ENCODE measurements at regions not wholly inside any gene's neighbourhood (a gene's known extent, or its start where the extent isn't known, plus 50 kb on each side); places are given as distances from the start of the nearest gene placed in this dataset.

DNA sequence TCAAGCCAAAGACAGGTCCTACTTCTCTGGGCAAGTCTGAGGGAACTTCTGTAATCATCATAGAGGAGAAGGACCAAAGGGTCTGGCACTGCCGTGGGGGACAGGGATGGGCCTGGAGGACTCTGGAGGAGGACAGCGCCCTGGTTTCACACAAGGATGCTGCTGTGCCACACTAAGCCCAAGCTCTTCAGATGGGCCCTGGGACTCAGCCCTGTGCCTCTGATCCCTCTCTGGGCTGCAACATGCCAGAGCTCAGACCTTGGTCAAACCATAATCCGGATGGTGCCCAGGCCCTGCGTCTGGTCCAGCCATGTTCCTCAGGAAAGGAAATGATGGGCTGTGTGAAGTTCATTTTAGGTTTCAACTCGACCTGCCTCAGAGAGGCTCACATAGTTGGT is 222.0 kb upstream of the COPS8 start:
- H3K4me1 Mint-ChIP-seq (ENCODE audit: low read depth), result peaks cover 39% of the 10 kb centered on the region
- H3K4me3 Mint-ChIP-seq, result no peak overlapping the region
- H3K36me3 Mint-ChIP-seq (ENCODE audit: low read depth), result peaks cover 26% of the 10 kb centered on the region

DNA sequence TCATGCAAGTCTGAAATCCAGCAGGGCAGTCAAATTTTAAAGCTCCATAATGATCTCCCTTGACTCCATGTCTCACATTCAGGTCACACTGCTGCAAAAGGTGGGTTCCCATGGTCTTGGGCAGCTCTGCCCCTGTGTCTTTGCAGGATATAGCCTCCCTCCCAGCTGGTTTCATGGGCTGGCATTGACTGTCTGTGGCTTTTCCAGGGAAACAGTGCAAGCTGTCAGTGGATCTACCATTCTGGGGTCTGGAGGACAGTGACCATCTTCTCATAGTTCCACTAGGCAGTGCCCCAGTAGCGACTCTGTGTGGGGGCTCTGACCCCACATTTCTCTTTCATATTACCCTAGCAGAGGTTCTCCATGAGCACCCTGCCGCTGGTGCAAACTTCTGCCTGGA is 220.6 kb upstream of the COPS8 start:
- H3K4me1 Mint-ChIP-seq (ENCODE audit: low read depth), result peaks cover 45% of the 10 kb centered on the region
- H3K27ac Mint-ChIP-seq, result no peak overlapping the region
- peaks cover 28% of the 10 kb centered on the region for H3K36me3 Mint-ChIP-seq (ENCODE audit: low read depth)
- peaks cover 13% of the 10 kb centered on the region; the same call in 1 of the 2 replicates for H3K9me3 Mint-ChIP-seq
- TF ChIP-seq, protein P1, sequence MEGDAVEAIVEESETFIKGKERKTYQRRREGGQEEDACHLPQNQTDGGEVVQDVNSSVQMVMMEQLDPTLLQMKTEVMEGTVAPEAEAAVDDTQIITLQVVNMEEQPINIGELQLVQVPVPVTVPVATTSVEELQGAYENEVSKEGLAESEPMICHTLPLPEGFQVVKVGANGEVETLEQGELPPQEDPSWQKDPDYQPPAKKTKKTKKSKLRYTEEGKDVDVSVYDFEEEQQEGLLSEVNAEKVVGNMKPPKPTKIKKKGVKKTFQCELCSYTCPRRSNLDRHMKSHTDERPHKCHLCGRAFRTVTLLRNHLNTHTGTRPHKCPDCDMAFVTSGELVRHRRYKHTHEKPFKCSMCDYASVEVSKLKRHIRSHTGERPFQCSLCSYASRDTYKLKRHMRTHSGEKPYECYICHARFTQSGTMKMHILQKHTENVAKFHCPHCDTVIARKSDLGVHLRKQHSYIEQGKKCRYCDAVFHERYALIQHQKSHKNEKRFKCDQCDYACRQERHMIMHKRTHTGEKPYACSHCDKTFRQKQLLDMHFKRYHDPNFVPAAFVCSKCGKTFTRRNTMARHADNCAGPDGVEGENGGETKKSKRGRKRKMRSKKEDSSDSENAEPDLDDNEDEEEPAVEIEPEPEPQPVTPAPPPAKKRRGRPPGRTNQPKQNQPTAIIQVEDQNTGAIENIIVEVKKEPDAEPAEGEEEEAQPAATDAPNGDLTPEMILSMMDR (IDR thresholded peaks at IDR 0.05), result no peak
- H3K4me3 Mint-ChIP-seq, result no peak overlapping the region
- no peaks in the 10 kb centered on the region for H3K27me3 Mint-ChIP-seq (ENCODE audit: insufficient read depth)
- DNase-seq, result no peak

More for the DNA sequence above, 222.0 kb upstream of the COPS8 start:
- no peaks in the 10 kb centered on the region for H3K27me3 Mint-ChIP-seq (ENCODE audit: insufficient read depth)
- DNase-seq, result no peak
- H3K9me3 Mint-ChIP-seq, result peaks cover 13% of the 10 kb centered on the region; the same call in 1 of the 2 replicates
- H3K27ac Mint-ChIP-seq, result peak overlapping the region; percentile 92
- TF ChIP-seq, protein P1 (IDR thresholded peaks at IDR 0.05), result no peak

DNA sequence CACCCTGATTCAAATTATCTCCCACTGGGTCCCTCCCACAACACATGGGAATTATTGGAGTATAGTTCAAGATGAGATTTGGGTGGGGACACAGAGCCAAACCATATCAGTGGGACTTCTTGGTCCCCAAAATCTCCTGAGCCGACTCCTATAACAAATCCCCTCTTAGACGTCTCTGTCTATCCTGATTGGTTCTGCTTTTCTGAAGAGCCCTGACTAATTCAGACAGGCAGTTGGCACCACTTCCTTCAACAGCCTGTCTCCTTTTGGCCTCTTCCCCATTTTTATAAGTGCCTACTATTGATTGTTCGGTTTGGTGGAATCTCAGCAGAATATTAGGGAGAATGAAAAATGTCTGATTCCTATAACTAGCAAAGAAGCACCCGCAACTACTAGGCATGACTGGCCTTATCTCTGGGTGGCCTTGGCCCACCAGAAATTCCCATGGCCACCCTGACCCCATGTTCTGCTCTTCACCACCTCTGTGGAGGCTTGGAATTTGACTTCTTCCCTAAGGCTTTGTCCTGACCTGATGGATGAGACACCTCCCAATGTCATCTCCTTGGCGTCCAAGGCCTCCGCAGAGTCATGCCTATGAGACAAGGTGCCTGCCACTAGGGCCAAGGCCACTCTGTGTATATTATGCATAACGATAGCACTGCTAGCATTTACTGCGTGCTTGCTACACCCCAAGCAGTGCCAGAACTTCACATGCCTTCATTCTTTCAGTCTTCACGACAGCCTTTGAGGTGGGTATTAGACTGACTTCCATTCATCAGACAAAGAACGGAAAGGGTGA is 218.9 kb upstream of the COPS8 start:
- Mint-ChIP-seq H3K4me3 (no peak overlapping the region), H3K27me3 (ENCODE audit: insufficient read depth) (no peaks in the 10 kb centered on the region), H3K27ac (no peak overlapping the region), H3K4me1 (ENCODE audit: low read depth) (peaks cover 60% of the 10 kb centered on the region), H3K36me3 (ENCODE audit: low read depth) (peaks cover 28% of the 10 kb centered on the region), H3K9me3 (peaks cover 13% of the 10 kb centered on the region; the same call in 1 of the 2 replicates)
- no peak for DNase-seq
- TF ChIP-seq, protein P1 (IDR thresholded peaks at IDR 0.05), result no peak

DNA sequence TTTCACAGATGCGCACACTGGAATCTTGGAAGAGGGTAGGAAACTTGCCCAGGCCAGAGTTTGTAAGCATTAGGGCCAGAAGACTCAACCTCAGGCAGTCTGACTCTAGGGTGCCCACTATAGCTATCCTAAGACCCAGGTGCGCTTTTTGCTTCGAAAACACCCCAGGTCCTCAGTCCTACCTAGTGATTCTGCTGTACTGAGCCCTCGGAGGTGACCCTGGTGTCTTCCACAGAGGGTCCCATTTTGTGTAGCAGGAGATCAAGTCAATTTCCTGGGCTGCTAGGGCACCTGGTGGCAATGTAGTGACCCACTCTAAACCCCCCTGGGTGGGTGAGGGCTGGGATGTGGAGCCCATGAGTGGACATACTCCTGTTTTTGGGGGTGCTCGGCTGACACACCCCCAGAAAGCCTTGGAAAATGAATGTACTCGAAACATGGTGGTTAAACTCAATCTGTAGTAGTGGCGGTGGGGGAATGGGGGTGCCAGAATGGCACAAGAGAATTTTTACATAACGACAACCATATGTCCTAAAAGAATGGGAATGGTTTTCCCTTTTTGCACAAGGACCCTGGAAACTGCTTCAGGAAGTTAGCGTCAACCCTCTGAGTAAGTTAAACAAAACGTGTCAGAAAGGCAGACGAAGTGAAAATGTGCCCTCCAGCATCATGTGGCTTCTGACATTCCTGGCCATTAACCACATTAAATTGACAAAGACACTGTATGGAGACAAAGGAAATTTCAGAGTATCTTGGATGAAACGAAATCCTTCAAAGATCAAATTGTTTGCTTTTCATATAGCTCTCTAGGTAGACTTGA is 218.0 kb upstream of the COPS8 start:
- DNase-seq, result no peak
- TF ChIP-seq, protein P1 (IDR thresholded peaks at IDR 0.05), result no peak

DNA sequence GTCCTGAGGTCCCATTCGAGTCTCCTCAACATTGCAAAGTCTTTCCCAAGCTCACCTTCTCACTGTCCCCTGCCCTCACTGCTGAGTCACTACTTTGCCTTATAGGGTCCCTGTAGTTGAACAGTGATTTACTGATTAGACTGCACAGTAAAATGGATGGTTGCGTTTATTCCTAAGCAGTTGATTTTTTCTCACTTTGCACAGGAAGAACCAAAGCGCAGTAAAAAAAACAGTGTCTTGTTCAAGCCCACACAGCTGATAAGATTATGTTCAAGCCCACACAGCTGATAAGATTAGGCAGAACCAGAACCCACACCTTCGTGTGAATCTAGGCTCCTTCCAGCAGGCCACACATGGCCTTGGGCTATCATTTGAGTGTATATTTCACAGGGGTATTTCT is 215.3 kb upstream of the COPS8 start:
- Mint-ChIP-seq H3K9me3 (peaks cover under 1% of the 10 kb centered on the region; the same call in 1 of the 2 replicates), H3K4me3 (no peak overlapping the region), H3K27ac (peak overlapping the region; percentile 97; the same call in 1 of the 2 replicates), H3K27me3 (ENCODE audit: insufficient read depth) (no peaks in the 10 kb centered on the region; the same call in 1 of the 2 replicates), H3K36me3 (ENCODE audit: low read depth) (peaks cover 13% of the 10 kb centered on the region), H3K4me1 (ENCODE audit: low read depth) (peaks cover 57% of the 10 kb centered on the region)
- DNase-seq, result no peak
- TF ChIP-seq, protein P1 (IDR thresholded peaks at IDR 0.05), result no peak

More for the DNA sequence above, 218.0 kb upstream of the COPS8 start:
- H3K36me3 Mint-ChIP-seq (ENCODE audit: low read depth), result peaks cover 28% of the 10 kb centered on the region
- H3K4me3 Mint-ChIP-seq, result no peak overlapping the region
- peak overlapping the region; percentile 48; the same call in 1 of the 2 replicates for H3K27ac Mint-ChIP-seq
- H3K27me3 Mint-ChIP-seq (ENCODE audit: insufficient read depth), result no peaks in the 10 kb centered on the region; the same call in 1 of the 2 replicates
- peaks cover 13% of the 10 kb centered on the region; the same call in 1 of the 2 replicates for H3K9me3 Mint-ChIP-seq
- H3K4me1 Mint-ChIP-seq (ENCODE audit: low read depth), result peaks cover 60% of the 10 kb centered on the region

All from HFFc6 (cell line).